Activated CD4-positive, alpha-beta T cell treated with anti-CD3 and anti-CD28 coated beads, Interleukin-2, amount 10 ng/mL, durations not matched to agents 7 days and 5 days (primary cell): ENCODE measurements at regions not wholly inside any gene's neighbourhood (a gene's known extent, or its start where the extent isn't known, plus 50 kb on each side); places are given as distances from the start of the nearest gene placed in this dataset.

Source experiments
- CTCF ChIA-PET: fragments of 350-600 bp; sonication (Branson Sonifier 250); formaldehyde crosslinking; loops from one replicate; lab custom pipeline; 2021; ENCODE audit warnings: antibody characterized with exemption; lab: Charles Lee
- POLR2A ChIA-PET: fragments of 350-600 bp; sonication (Branson Sonifier 250); formaldehyde crosslinking; loops from one replicate; lab custom pipeline; 2021; ENCODE audit warnings: antibody characterized with exemption; lab: Charles Lee
- DNase-seq: peaks from one replicate; pipeline ENCODE4 v3.0.0-alpha.2; 2020
- H3K27ac Mint-ChIP-seq: one replicate; pipeline ENCODE4 v1.8.0; 2021; ENCODE audit warnings: mild to moderate bottlenecking, moderate library complexity, mixed read lengths
- H3K27me3 Mint-ChIP-seq: one replicate; pipeline ENCODE4 v1.8.0; 2021; ENCODE audit warnings: mixed read lengths
- H3K36me3 Mint-ChIP-seq: one replicate; pipeline ENCODE4 v1.8.0; 2021; ENCODE audit warnings: low read depth, mixed read lengths
- H3K4me1 Mint-ChIP-seq: one replicate; pipeline ENCODE4 v1.8.0; 2021; ENCODE audit warnings: mixed read lengths
- H3K4me3 Mint-ChIP-seq: one replicate; pipeline ENCODE4 v1.8.0; 2021; ENCODE audit warnings: mild to moderate bottlenecking, moderate library complexity, mixed read lengths
- H3K9me3 Mint-ChIP-seq: one replicate; pipeline ENCODE4 v1.8.0; 2021; ENCODE audit warnings: mixed read lengths

DNA sequence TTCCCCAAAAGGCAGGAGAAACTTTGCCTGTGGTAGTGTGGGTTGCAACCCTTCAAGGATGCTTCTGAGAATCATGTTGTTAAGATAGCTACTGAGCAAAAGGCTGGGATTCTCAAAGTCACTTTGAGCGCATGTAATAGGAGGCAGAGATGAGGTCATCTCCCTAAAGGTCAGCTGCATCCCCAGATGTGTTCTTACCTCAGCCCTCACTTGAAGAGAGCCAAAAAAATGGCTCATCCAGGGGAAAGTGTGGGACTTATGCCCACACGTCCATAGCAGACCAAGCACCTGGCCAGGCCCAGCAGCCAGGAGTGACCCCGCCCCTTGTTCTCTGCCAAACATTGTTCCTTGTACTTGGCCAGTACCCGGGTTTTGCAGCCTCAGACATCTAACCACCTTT lies 187.0 kb upstream of the BMP2 start:
- H3K36me3 Mint-ChIP-seq = no peaks in the 10 kb centered on the region
- CTCF ChIA-PET = no interaction called here
- H3K27ac Mint-ChIP-seq = no peak overlapping the region
- H3K4me3 Mint-ChIP-seq = no peak overlapping the region
- POLR2A ChIA-PET = no interaction called here
- H3K27me3 Mint-ChIP-seq = no peaks in the 10 kb centered on the region
- no peak for DNase-seq
- H3K4me1 Mint-ChIP-seq = no peaks in the 10 kb centered on the region
- no peaks in the 10 kb centered on the region for H3K9me3 Mint-ChIP-seq

DNA sequence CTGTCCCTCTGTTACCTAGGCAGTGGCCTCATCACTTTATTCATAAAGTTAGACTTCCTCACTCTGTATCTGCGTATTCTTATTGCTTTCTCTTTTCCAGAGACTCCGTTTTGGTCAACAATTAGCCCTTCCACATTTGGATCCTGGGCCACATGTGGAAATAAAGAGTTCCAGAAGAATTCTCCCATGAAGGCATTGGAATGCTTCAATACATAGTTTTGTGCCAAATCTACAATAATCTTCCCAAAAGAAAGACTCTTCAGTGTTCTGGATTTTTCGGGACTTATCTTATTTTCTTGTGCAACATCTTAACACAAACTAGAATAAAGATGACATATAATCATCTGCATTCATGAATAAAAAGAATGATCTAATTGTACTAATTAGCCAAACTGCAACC lies 187.7 kb upstream of the BMP2 start:
- no peaks in the 10 kb centered on the region for H3K27me3 Mint-ChIP-seq
- H3K9me3 Mint-ChIP-seq = no peaks in the 10 kb centered on the region
- no peak overlapping the region for H3K27ac Mint-ChIP-seq
- POLR2A ChIA-PET = no interaction called here
- no peak overlapping the region for H3K4me3 Mint-ChIP-seq
- H3K36me3 Mint-ChIP-seq = no peaks in the 10 kb centered on the region
- CTCF ChIA-PET = no interaction called here
- no peak for DNase-seq
- H3K4me1 Mint-ChIP-seq = no peaks in the 10 kb centered on the region

DNA sequence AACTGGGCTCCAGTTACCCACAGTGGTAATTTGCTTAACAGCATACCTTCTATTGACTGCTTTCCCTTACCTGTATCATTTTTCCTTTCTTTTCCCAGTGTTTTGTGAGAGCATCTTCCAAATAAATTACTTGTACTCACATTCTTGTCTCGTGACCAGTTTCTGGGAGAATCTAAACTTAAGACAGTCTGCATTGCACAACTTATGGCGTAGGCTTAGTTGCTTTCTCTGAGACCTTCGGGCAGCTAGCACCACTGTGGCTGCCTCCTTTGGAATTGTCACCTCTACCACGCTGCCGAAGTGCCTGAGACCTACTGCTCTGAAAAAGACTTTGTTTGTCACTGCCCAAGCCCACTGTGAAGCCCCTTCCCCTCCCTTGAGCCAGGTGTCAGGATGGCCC lies 188.1 kb upstream of the BMP2 start:
- Mint-ChIP-seq H3K4me3 (no peak overlapping the region), H3K9me3 (no peaks in the 10 kb centered on the region), H3K4me1 (no peaks in the 10 kb centered on the region), H3K27ac (no peak overlapping the region), H3K36me3 (no peaks in the 10 kb centered on the region), H3K27me3 (no peaks in the 10 kb centered on the region)
- CTCF ChIA-PET = no interaction called here
- POLR2A ChIA-PET = no interaction called here
- DNase-seq = no peak

DNA sequence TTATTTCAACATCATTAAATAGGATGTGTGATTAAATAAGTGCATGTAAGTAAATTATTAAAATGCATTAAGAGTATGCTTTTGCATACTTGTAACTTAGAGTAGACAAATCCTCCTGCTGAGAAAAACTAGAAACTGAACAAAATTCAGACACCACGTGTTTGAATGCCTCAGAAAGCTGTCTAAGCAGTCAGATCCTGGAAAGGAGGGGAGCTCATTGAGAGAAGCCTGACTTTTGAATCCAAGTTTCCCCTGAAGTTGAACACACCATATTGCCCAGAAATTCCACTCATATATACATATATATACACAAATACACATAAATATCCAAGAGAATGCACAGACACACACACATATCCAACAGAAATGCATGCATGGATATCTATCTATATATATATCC lies 190.0 kb upstream of the BMP2 start:
- POLR2A ChIA-PET = no interaction called here
- no peaks in the 10 kb centered on the region for H3K36me3 Mint-ChIP-seq

DNA sequence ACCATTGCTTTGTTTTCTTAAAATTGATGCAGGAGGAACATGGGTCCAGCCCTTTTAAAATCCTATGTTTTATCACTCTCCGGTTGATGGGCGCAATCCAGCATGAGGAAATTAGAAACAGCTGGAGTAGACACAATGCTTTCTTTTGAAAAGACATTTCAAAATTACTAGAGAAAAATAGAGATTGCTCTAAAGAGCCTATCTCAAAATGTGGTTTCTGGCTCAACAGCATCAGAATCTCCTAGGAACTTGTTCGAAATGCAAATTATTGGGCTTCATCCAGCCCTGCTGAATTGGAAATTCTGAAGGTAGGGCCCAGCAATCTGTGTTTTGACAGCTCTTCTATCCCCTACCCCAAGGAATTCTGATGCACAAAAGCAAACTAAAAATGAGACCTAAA lies 190.8 kb upstream of the BMP2 start:
- Mint-ChIP-seq H3K36me3 (no peaks in the 10 kb centered on the region), H3K27me3 (no peaks in the 10 kb centered on the region), H3K4me3 (no peak overlapping the region), H3K27ac (no peak overlapping the region), H3K9me3 (no peaks in the 10 kb centered on the region), H3K4me1 (no peaks in the 10 kb centered on the region)
- CTCF ChIA-PET = no interaction called here
- POLR2A ChIA-PET = no interaction called here
- DNase-seq = no peak

More for the DNA sequence above, 190.0 kb upstream of the BMP2 start:
- CTCF ChIA-PET = no interaction called here
- no peak overlapping the region for H3K27ac Mint-ChIP-seq
- no peaks in the 10 kb centered on the region for H3K9me3 Mint-ChIP-seq
- no peak overlapping the region for H3K4me3 Mint-ChIP-seq
- H3K27me3 Mint-ChIP-seq = no peaks in the 10 kb centered on the region
- H3K4me1 Mint-ChIP-seq = no peaks in the 10 kb centered on the region
- DNase-seq = no peak

DNA sequence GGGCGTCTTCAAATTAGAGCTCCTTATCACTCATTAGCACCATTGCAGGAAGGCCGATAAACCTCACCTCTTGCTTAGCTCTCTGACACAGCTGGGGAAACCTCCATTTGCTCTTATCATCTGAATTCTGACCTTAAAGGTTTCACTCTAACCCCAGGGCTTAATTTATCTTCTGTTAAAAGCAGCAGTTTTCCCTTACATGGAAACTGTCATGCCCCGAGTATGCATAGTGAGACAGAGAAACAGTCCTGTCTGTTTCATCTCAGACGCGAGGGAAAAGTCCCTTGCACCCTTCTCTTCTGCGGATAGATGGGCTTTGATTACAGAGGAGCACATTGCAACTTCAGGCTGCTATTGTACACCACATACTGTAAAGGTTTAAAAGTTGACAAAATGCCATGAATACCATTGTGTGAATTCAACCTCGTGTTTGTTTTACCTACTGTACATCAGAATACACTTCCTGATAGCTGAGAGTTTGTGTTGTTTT lies 191.5 kb upstream of the BMP2 start:
- Mint-ChIP-seq H3K4me3 (no peak overlapping the region), H3K27ac (no peak overlapping the region), H3K4me1 (no peaks in the 10 kb centered on the region), H3K36me3 (no peaks in the 10 kb centered on the region), H3K9me3 (no peaks in the 10 kb centered on the region), H3K27me3 (no peaks in the 10 kb centered on the region)
- ChIA-PET CTCF (no interaction called here), POLR2A (no interaction called here)
- no peak for DNase-seq

DNA sequence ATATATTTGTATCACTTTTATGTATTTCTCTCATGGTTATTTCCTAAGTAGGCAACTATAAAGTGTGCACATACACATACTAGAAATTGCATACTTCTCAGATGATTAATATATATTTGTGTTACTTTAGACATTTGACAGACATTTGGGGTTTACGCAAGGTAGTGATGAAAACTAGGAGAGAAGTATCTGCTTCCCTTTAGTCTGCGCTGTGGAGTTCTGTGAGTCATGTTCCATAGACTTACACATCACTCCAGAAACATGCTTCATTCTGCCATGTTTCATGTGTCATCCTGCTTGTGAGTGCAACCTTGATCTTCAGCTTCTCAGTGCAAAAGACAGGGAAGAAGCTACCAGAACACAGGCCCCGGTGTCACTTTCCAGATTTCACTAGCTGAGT lies 200.7 kb upstream of the BMP2 start:
- Mint-ChIP-seq H3K9me3 (no peaks in the 10 kb centered on the region), H3K36me3 (no peaks in the 10 kb centered on the region), H3K27ac (no peak overlapping the region), H3K4me1 (no peaks in the 10 kb centered on the region), H3K4me3 (no peak overlapping the region), H3K27me3 (no peaks in the 10 kb centered on the region)
- CTCF ChIA-PET = no interaction called here
- POLR2A ChIA-PET = no interaction called here
- DNase-seq = no peak

DNA sequence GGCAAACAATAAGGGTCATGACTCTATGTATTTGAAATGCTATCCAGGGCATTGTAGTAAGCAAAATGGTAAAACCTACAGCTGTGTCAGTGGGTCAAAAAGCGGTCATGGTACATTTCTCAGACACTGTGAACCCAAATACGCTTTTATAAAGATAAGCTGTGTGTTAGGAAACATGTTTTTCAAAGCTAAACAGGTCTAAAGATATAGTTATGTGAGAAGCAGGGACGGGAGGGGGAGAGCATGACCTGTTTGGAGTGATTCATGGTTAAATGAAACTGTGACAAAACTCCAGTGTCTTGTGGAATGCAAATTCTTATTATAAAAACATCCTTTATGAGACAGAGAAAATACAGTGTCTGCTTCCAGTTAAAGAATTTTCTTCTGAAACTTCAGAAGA lies 205.4 kb upstream of the BMP2 start:
- Mint-ChIP-seq H3K27ac (no peak overlapping the region), H3K4me1 (no peaks in the 10 kb centered on the region), H3K27me3 (no peaks in the 10 kb centered on the region), H3K36me3 (no peaks in the 10 kb centered on the region), H3K4me3 (no peak overlapping the region), H3K9me3 (no peaks in the 10 kb centered on the region)
- DNase-seq = no peak
- ChIA-PET CTCF (no interaction called here), POLR2A (no interaction called here)

DNA sequence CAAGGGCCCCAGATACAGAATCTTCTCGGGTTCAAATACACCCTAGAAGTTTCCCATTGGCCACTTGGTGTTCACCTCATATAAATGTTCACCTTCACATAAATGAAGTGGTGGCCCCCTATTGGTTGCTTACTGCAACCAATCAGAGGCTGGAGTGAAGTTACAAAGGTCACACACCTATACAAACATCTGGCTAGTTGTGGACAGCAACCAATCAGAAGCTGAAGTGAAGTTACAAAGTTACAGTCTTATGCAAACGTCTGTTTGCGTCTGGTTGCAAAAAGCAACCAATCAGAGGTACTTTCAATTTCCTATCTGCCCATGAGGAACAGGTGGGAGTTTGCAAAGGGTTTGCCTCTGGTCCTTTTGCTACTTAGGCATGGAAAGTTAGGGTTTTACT lies 206.5 kb upstream of the BMP2 start:
- Mint-ChIP-seq H3K9me3 (no peaks in the 10 kb centered on the region), H3K36me3 (no peaks in the 10 kb centered on the region), H3K27me3 (no peaks in the 10 kb centered on the region), H3K4me1 (no peaks in the 10 kb centered on the region), H3K4me3 (no peak overlapping the region), H3K27ac (no peak overlapping the region)
- no peak for DNase-seq
- CTCF ChIA-PET = no interaction called here
- POLR2A ChIA-PET = no interaction called here

DNA sequence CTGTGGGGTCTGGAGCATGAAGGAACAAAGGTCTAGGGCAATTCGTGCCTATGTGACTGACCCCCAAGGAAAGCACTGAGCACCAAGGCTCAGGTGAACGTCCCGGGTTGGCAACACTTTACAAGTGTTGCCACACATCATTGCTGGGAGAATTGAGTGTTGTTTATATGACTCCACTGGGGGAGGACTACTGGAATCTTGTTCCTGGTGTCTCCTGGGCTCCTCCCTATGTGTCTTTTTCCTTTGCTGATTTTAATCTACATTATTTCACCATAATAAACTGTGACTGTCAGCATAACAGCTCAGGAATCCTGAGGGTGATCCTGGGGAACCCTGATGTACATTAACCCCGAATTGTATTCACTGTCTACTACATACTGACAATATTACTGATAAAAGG lies 207.7 kb upstream of the BMP2 start:
- Mint-ChIP-seq H3K4me1 (no peaks in the 10 kb centered on the region), H3K9me3 (no peaks in the 10 kb centered on the region), H3K4me3 (no peak overlapping the region), H3K27ac (no peak overlapping the region), H3K36me3 (no peaks in the 10 kb centered on the region), H3K27me3 (no peaks in the 10 kb centered on the region)
- POLR2A ChIA-PET = no interaction called here
- CTCF ChIA-PET = no interaction called here
- DNase-seq = no peak

DNA sequence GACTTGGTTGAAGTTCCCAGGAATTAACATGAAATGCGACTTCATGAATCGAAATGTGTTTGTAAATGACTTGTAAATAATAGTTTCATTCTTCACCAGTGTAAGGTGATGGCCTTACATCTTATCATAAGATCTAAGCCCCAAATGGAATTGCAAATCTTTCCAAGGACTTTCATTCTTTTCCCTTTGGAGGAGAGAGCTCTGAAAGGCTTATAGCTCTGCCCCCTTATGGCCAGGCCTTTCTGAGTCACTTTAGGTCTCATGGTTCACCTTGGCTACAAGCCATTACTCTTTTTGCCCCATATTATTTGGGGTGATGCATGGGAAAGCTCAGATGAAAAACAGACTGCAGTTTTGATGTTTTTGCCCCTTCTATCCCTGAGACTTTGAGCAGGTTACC lies 209.1 kb upstream of the BMP2 start:
- H3K36me3 Mint-ChIP-seq = no peaks in the 10 kb centered on the region
- H3K27me3 Mint-ChIP-seq = no peaks in the 10 kb centered on the region
- POLR2A ChIA-PET = no interaction called here
- no peaks in the 10 kb centered on the region for H3K4me1 Mint-ChIP-seq
- H3K4me3 Mint-ChIP-seq = no peak overlapping the region
- no peak for DNase-seq
- CTCF ChIA-PET = no interaction called here
- H3K27ac Mint-ChIP-seq = no peak overlapping the region
- H3K9me3 Mint-ChIP-seq = no peaks in the 10 kb centered on the region

DNA sequence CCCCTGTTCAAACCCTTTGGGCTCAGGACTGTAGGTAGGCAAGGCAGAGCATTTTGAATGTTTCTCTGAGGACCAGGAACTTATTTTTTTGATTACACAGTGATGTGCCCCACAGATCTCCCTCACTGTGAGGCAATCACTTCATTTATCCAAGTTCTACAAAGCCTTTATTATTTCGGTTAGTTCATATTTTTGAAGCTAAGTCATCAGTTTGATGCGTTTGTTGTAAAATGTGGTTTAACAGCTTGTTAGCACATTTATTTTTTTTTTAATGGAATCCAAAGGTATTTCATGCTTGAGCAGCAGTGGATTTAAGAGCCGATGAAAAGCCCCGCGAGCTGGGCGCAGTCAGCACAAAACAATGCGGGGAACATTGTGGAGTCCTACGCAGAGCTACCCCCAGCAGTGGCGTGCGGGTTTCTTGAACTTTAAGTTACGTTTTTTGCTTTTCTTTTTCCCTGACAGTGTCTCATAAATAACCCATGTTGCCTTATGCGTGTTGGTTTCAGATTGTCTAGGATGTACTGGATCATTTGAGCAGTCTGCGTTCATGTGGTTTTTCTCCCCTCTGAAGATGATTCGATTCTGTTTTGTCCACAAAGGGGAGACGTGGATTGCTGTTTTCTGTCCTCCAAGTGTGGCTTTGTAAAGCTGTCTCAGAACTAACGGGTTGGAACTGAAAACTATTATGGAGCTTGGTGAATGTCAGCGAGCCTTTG lies 233.6 kb upstream of the BMP2 start:
- DNase-seq = no peak
- H3K4me1 Mint-ChIP-seq = no peaks in the 10 kb centered on the region
- H3K4me3 Mint-ChIP-seq = no peak overlapping the region
- no peaks in the 10 kb centered on the region for H3K36me3 Mint-ChIP-seq
- ChIA-PET POLR2A (no interaction called here), CTCF (no interaction called here)
- no peaks in the 10 kb centered on the region for H3K27me3 Mint-ChIP-seq
- H3K27ac Mint-ChIP-seq = no peak overlapping the region
- H3K9me3 Mint-ChIP-seq = peaks cover 2% of the 10 kb centered on the region

DNA sequence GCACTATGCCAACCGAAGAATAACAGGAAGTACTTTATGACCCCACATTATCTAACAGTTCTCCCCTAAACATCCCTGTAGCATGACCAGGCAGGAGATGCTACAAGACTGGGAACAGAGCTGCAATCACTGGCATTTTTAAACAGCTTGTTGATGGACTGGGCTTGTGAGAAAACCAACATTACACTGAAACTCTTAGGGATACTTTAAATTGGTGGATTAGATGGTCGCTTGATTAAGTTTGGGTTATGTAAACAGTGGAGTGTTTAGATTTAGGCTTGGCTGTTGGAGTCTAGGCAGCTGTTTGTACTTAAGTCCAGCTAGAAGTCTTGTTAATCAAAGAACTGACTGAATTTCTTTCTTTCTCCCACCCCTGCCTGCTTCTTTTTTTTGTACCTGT lies 234.1 kb upstream of the BMP2 start:
- H3K4me1 Mint-ChIP-seq = no peaks in the 10 kb centered on the region
- H3K9me3 Mint-ChIP-seq = peaks cover 2% of the 10 kb centered on the region
- no peaks in the 10 kb centered on the region for H3K36me3 Mint-ChIP-seq
- H3K27me3 Mint-ChIP-seq = no peaks in the 10 kb centered on the region
- no peak overlapping the region for H3K4me3 Mint-ChIP-seq
- ChIA-PET CTCF (no interaction called here), POLR2A (no interaction called here)
- DNase-seq = no peak
- no peak overlapping the region for H3K27ac Mint-ChIP-seq

DNA sequence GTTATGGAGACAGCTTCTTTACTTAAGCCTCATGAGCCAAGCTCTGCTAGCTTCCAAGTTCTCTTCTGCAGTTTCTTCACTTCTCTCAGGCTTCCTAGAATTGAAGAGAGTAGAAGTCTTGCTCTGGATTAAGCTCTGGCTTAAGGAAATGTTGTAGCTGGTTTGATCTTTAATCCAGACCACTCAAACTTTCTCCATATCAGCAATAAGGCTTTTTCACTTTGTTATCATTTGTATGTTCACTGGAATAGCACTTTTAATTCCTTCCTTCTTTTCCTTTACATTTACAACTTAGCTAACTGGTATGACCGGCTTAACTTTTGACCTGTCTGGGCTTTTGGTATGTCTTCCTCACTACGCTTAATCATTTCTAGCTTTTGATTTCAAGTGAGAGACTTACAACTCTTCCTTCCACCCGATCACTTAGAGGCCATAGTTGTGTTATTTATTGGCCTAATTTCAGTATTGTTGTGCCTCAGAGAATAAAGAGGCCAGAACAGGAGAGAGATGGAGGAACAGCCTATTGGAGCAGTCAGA lies 236.6 kb upstream of the BMP2 start:
- peaks cover 2% of the 10 kb centered on the region for H3K9me3 Mint-ChIP-seq
- no peaks in the 10 kb centered on the region for H3K4me1 Mint-ChIP-seq
- H3K27me3 Mint-ChIP-seq = no peaks in the 10 kb centered on the region
- H3K4me3 Mint-ChIP-seq = no peak overlapping the region
- ChIA-PET POLR2A (no interaction called here), CTCF (no interaction called here)
- no peak overlapping the region for H3K27ac Mint-ChIP-seq
- no peaks in the 10 kb centered on the region for H3K36me3 Mint-ChIP-seq
- DNase-seq = no peak
